PFSK-1 (cell line): ENCODE measurements at regions not wholly inside any gene's neighbourhood (a gene's known extent, or its start where the extent isn't known, plus 50 kb on each side); places are given as distances from the start of the nearest gene placed in this dataset.

Experiments
- POLR2AphosphoS5 ChIP-seq: IDR thresholded peaks from 2 replicates; pipeline ENCODE4 v1.6.1; 2012; ENCODE audit warnings: low read depth, mild to moderate bottlenecking, control low read depth, low read length, moderate library complexity
- SIN3A ChIP-seq: IDR thresholded peaks from 2 replicates; pipeline ENCODE4 v1.6.1; 2012; ENCODE audit warnings: mild to moderate bottlenecking, low read length, moderate library complexity, borderline replicate concordance; ENCODE audit not compliant: insufficient read depth
- TAF1 ChIP-seq: IDR thresholded peaks from 2 replicates; pipeline ENCODE4 v1.6.1; 2012; ENCODE audit warnings: low read length, control low read depth, borderline replicate concordance; ENCODE audit not compliant: insufficient read depth
- TF ChIP-seq, protein P1 (sequence below), 2 experiments: IDR thresholded peaks; 2 replicates each; pipeline versions ENCODE4 v1.6.1 to v1.8.0; 2011 to 2012; ENCODE audit warnings: low read depth in 2 of 2, low read length in 2 of 2, control low read depth in 1 of 2, inconsistent platforms in 1 of 2, mild to moderate bottlenecking in 1 of 2, moderate library complexity in 1 of 2; ENCODE audit not compliant: insufficient read depth in 1 of 2

DNA sequence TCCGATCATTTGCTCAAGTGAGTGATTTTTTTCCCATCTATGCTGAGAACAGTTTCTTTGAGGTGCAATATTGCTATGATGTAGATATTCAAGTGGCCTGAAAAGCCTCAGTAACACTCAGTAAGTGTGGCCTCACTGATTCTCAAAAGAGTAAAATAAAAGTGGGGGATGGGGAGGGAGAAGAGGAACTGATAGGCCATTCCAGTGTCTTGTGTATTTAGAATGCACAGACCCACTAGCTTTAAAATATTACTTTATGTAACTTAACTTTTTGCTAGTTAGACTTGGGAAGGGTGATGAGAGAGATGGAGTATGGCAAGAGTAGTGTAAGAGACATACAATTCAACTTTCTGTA, 79.5 kb upstream of the ZNF608 start:
- no peak for TF ChIP-seq POLR2AphosphoS5
- no peak for TF ChIP-seq TAF1
- TF ChIP-seq SIN3A: no peak
- TF ChIP-seq, protein P1, sequence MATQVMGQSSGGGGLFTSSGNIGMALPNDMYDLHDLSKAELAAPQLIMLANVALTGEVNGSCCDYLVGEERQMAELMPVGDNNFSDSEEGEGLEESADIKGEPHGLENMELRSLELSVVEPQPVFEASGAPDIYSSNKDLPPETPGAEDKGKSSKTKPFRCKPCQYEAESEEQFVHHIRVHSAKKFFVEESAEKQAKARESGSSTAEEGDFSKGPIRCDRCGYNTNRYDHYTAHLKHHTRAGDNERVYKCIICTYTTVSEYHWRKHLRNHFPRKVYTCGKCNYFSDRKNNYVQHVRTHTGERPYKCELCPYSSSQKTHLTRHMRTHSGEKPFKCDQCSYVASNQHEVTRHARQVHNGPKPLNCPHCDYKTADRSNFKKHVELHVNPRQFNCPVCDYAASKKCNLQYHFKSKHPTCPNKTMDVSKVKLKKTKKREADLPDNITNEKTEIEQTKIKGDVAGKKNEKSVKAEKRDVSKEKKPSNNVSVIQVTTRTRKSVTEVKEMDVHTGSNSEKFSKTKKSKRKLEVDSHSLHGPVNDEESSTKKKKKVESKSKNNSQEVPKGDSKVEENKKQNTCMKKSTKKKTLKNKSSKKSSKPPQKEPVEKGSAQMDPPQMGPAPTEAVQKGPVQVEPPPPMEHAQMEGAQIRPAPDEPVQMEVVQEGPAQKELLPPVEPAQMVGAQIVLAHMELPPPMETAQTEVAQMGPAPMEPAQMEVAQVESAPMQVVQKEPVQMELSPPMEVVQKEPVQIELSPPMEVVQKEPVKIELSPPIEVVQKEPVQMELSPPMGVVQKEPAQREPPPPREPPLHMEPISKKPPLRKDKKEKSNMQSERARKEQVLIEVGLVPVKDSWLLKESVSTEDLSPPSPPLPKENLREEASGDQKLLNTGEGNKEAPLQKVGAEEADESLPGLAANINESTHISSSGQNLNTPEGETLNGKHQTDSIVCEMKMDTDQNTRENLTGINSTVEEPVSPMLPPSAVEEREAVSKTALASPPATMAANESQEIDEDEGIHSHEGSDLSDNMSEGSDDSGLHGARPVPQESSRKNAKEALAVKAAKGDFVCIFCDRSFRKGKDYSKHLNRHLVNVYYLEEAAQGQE (IDR thresholded peaks at IDR 0.05; ENCODE audit: insufficient read depth in 1 of 2, low read depth in 2 of 2, low read length in 2 of 2): no peak
